ENCODE measurements at regions not wholly inside any gene's neighbourhood (a gene's known extent, or its start where the extent isn't known, plus 50 kb on each side); places are given as distances from the start of the nearest gene placed in this dataset.

GRCh38 chr4:125084608-125085007 lies 230.1 kb upstream of the FAT4 start:
- Histone ChIP-seq H3K4me3 (no peak overlapping the region), H3K9me3 (no peaks in the 10 kb centered on the region), H3K27ac (no peak overlapping the region), H3K36me3 (no peaks in the 10 kb centered on the region), H3K27me3 (no peaks in the 10 kb centered on the region), H3K4me1 (peaks cover 0 to 12% (median 0%) of the 10 kb centered on the region in 3 donors)
- TF ChIP-seq, protein P1, sequence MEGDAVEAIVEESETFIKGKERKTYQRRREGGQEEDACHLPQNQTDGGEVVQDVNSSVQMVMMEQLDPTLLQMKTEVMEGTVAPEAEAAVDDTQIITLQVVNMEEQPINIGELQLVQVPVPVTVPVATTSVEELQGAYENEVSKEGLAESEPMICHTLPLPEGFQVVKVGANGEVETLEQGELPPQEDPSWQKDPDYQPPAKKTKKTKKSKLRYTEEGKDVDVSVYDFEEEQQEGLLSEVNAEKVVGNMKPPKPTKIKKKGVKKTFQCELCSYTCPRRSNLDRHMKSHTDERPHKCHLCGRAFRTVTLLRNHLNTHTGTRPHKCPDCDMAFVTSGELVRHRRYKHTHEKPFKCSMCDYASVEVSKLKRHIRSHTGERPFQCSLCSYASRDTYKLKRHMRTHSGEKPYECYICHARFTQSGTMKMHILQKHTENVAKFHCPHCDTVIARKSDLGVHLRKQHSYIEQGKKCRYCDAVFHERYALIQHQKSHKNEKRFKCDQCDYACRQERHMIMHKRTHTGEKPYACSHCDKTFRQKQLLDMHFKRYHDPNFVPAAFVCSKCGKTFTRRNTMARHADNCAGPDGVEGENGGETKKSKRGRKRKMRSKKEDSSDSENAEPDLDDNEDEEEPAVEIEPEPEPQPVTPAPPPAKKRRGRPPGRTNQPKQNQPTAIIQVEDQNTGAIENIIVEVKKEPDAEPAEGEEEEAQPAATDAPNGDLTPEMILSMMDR (IDR thresholded peaks at IDR 0.05), result no peak
- no peak for TF ChIP-seq POLR2A (IDR thresholded peaks at IDR 0.05)
- 63 to 68% methylated on average over 1 of the region's 1 CpG for WGBS, 2 donors
- intact Hi-C loops (cut with DNase I), result no loop called here
- no peak for DNase-seq

DNA sequence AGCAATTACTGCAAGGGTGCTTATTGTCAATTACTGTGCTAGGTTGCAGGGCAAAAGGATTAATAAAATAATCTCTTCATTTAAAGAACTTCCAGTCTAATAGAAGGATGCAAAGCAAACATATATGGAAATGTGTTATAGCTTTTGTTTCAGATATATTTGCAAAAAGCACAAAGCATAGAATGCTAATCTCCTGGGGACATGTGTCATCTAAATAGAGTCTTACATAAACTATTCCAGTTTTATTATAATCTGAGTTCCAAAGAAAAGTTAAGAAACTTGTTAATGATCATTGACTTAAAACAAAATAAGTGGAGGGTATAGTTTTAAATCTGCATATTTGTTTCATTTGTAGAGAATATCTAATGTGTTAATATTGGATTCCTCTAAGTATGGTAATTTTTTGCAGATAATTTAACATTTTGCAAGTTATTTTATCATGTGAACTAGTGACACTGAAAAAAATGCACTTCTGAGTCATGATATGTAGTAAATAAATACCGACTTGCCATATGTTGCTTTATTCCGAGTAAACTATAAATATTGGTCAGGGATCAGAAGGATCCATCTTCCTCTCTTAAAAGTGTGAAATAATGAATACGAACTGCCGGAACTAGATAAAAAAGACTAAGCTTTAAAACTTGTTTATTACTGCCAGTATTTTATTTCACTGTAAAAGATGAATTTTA lies 231.9 kb upstream of the FAT4 start:
- intact Hi-C loops (cut with DNase I), result no loop called here
- Histone ChIP-seq H3K27me3 (no peaks in the 10 kb centered on the region), H3K9me3 (no peaks in the 10 kb centered on the region), H3K27ac (no peak overlapping the region), H3K36me3 (no peaks in the 10 kb centered on the region), H3K4me1 (peaks cover 0 to 12% (median 0%) of the 10 kb centered on the region in 3 donors), H3K4me3 (no peak overlapping the region)
- 81 to 84% methylated on average over 4 of the region's 4 CpGs for WGBS, 2 donors
- no peak for DNase-seq
- TF ChIP-seq, protein P1 (IDR thresholded peaks at IDR 0.05), result no peak
- no peak for TF ChIP-seq POLR2A (IDR thresholded peaks at IDR 0.05)

- DNase-seq, result no peak
- TF ChIP-seq, protein P1 (IDR thresholded peaks at IDR 0.05), result no peak
- TF ChIP-seq POLR2A (IDR thresholded peaks at IDR 0.05), result no peak
Observed at GRCh38 chr4:125072269-125072668, 242.5 kb upstream of the FAT4 start.

GRCh38 chr4:125070861-125071260 lies 243.9 kb upstream of the FAT4 start:
- intact Hi-C loops (cut with DNase I), result no loop called here
- no peaks in the 10 kb centered on the region for H3K9me3 ChIP-seq
- no peak overlapping the region for H3K4me3 ChIP-seq
- H3K27me3 ChIP-seq, result no peaks in the 10 kb centered on the region
- TF ChIP-seq, protein P1 (IDR thresholded peaks at IDR 0.05), result no peak
- TF ChIP-seq POLR2A (IDR thresholded peaks at IDR 0.05), result no peak
- H3K27ac ChIP-seq, result no peak overlapping the region
- DNase-seq, result no peak
- no peaks in the 10 kb centered on the region for H3K4me1 ChIP-seq
- no peaks in the 10 kb centered on the region for H3K36me3 ChIP-seq

More at GRCh38 chr4:125072269-125072668, 242.5 kb upstream of the FAT4 start:
- H3K4me1 ChIP-seq, result no peaks in the 10 kb centered on the region
- no peaks in the 10 kb centered on the region for H3K36me3 ChIP-seq
- no peak overlapping the region for H3K4me3 ChIP-seq
- intact Hi-C loops (cut with DNase I), result no loop called here
- no peaks in the 10 kb centered on the region for H3K27me3 ChIP-seq
- H3K27ac ChIP-seq, result no peak overlapping the region
- H3K9me3 ChIP-seq, result no peaks in the 10 kb centered on the region

DNA sequence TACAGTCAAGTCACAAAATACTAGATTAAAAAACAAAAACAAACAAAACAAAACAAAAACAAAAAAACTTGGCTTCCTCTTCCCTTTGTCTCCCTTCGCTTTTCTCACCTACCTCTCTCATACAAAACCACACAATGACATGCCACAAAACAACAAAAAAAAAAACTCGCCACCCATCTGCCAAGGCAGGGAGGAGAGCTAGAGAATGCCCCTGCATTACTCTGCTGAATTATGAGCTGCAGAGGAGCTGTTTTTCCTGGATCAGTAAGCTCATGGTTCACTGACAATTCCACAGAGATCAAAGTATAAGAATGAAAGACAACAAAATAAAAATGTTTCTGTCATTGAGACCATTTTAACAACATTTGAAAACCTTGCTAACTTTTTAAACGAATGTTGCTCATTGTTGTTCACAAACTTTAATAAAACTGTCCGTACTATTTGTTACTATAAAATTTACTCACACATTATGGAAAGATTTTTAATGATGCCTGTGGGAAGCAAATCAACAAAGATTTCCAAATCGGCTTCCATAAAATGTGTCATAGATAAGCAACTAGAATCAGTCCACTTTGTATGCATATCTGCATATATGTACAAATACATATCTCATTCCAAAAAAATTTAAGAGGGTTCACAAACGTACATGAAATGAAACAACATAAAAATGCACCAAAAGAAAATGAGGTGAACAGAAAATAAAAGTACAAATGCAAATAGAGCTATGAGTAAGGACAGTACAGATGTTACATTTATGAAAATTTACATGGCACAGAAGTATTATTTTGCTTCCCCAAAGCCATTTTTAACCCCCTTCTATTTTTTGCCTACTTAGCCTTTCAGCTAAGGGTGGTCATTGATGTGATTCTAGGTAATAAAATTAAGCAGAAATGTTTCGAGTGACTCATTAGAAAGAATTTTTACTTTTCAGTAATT lies 252.4 kb upstream of the FAT4 start:
- H3K4me3 ChIP-seq, result no peak overlapping the region
- TF ChIP-seq POLR2A (IDR thresholded peaks at IDR 0.05), result no peak
- TF ChIP-seq, protein P1 (IDR thresholded peaks at IDR 0.05), result no peak

More for the DNA sequence above, 252.4 kb upstream of the FAT4 start:
- no peak for DNase-seq
- H3K27ac ChIP-seq, result no peak overlapping the region
- 63 to 74% methylated on average over 7 of the region's 7 CpGs for WGBS, 2 donors
- intact Hi-C loops (cut with DNase I), result no loop called here
- no peaks in the 10 kb centered on the region for H3K36me3 ChIP-seq
- H3K27me3 ChIP-seq, result no peaks in the 10 kb centered on the region
- H3K4me1 ChIP-seq, result no peaks in the 10 kb centered on the region
- H3K9me3 ChIP-seq, result no peaks in the 10 kb centered on the region

Measured in esophagus squamous epithelium (tissue), 5 donors.